HG03575 (cell line): ENCODE measurements at regions not wholly inside any gene's neighbourhood (a gene's known extent, or its start where the extent isn't known, plus 50 kb on each side); places are given as distances from the start of the nearest gene placed in this dataset.

Experiments used
- ATAC-seq: cut with Tn5 transposase; IDR thresholded peaks from one replicate; pipeline ENCODE4 v1.9.1; 2021; ENCODE audit not compliant: unreplicated experiment, insufficient number of reproducible peaks, low FRiP score; ENCODE audit errors: extremely low read depth

- ATAC-seq = no peak
Measured at GRCh38 chr13:79740991-79741390, 260.0 kb downstream of the NDFIP2 start.

- ATAC-seq = no peak
Measured at GRCh38 chr13:79736356-79736755, 255.4 kb downstream of the NDFIP2 start.

DNA sequence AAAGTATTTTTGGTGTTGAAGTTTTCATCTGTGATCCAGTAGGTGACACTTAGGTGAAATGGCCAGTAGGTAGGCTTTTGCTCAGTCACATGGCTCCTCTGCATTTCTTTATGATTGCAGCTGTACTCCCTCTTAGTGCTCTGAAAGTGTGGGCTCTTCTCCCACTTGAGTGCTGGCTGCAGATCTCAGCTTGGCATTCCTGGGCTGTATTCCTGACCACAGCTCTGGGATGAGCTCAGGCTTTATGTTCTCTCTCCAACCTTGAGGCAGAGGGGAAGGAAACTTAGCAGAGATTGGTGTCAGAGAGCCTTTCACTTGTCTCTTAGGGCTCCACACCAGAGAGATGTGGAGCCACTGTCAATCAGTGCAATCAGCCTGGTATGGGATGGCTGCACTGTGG lies 254.3 kb downstream of the NDFIP2 start:
- ATAC-seq = no peak

- no peak for ATAC-seq
Measured at GRCh38 chr13:79727086-79727485, 246.1 kb downstream of the NDFIP2 start.

- no peak for ATAC-seq
Measured at GRCh38 chr13:79725841-79726240, 244.9 kb downstream of the NDFIP2 start.

GRCh38 chr13:79724348-79725103 lies 243.6 kb downstream of the NDFIP2 start:
- no peak for ATAC-seq

DNA sequence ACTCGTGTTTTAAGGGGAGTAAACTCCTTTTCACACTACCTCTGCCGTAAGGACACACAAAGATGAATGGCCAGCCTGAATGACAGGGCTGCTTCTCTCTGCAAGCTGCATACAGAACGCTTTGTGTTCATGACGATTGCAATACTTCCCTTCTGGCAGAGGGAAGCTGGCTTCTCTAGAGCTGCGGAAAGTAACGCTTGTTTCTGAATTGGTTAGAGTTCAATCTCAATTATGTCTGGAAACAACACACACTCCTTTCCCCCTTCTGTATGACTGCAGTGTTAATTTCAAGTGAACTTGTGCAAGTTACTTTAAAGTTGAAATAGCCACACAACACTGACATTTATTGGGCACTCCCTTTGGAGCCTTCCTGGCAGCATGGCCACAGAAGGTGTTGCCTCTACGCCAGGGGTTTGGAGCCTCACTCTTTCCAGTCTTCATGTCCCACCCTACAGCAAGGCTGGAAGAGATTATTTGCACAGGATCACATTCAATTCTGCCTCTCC lies 242.6 kb downstream of the NDFIP2 start:
- no peak for ATAC-seq

- no peak for ATAC-seq
Measured at GRCh38 chr13:79722885-79723445, 242.0 kb downstream of the NDFIP2 start.

DNA sequence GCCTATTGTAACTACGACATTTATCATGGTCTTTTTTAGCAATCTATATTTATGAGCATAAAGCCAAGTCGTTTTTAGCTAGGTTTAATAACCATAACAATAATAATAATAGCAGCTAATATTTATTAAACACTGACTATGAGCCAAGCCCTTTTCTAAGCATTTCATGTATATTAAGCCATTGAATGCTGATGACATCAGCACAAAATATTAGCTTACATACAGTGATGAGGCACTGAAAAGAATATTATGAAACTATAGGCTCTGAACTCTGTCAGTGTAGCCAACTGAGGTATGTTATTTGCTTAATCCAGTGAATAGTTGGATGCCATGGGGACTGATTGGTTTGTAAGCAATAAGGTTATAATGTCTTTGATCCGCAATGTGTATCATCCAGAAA lies 235.2 kb downstream of the NDFIP2 start:
- ATAC-seq = no peak

- no peak for ATAC-seq
Measured at GRCh38 chr13:79711631-79712030, 230.7 kb downstream of the NDFIP2 start.

- no peak for ATAC-seq
Measured at GRCh38 chr13:79710376-79710775, 229.4 kb downstream of the NDFIP2 start.

DNA sequence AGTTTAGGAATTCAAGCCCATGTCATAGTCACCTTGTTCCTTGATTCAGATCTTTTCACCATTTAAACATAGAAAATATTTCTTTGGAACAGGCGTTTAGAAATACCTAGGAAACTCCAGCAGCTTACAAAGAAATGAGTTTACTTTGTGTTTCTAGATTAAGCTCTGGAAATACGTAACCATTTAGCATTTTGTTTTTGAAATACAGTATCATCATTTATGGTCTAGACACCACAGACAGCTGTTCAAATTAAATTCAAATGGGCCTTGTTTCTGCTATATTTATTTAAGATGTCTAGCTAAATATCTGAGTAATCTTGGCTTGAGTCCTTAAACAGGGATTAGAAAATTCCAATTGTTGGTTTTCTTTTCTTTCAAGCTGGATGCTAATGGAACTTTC lies 228.5 kb downstream of the NDFIP2 start:
- no peak for ATAC-seq

DNA sequence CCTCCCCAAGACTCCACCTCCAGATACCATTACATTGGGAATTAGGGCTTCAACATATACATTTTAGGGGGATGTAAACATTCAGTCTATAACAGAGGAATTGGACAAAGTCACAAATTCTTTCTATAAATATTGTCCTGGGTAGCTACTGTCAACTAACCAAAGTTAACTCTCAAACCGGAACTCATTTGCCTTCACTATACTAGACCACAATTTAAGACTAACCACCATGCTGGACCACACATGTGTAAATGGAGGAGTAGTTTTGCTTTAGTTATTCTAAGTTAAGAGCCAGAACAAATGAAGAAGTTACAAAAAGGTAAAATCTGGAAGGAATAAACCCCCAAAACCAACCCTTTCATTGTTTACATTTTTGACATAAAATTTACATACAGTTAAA lies 222.8 kb downstream of the NDFIP2 start:
- no peak for ATAC-seq

GRCh38 chr13:79695754-79696153 lies 214.8 kb downstream of the NDFIP2 start:
- no peak for ATAC-seq

DNA sequence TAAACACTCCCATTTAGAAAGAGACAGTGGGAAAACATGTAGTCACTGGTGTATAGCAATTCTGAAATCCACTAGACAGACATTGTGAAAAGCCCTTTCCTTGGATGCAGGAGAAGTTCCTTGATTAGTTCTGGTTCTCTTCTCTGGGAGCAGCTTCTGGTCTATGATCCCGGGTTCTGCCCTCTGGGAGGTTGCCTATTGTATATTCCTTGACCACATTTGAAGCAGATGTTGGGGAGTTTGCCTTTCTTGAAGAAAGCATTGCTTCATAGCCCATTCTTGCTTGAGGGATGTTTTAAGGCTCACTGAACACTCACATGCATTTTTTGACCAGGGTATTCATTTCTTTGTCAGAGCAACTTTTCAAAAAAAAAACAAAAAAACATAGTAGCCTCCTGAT lies 211.9 kb downstream of the NDFIP2 start:
- ATAC-seq = no peak

DNA sequence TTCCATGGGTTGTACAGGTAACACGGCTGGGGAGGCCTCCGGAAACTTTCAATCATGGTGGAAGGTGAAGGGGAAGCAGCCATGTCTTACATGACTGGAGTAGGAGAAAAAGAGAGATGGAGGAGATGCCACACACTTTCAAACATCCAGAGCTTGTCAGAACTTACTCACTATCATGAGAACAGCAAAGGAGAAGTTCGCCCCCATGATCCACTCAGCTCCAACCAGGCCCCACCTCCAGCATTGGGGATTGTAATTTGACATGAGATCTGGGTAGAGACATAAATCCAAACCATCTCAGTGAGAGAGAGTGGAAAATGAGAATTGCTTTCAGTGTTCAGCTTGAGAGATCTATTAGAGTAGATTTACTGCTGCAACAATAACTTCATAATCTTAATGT lies 210.9 kb downstream of the NDFIP2 start:
- ATAC-seq = no peak

GRCh38 chr13:79688741-79689140 lies 207.8 kb downstream of the NDFIP2 start:
- ATAC-seq = no peak

GRCh38 chr13:79686441-79686840 lies 205.5 kb downstream of the NDFIP2 start:
- ATAC-seq = no peak

DNA sequence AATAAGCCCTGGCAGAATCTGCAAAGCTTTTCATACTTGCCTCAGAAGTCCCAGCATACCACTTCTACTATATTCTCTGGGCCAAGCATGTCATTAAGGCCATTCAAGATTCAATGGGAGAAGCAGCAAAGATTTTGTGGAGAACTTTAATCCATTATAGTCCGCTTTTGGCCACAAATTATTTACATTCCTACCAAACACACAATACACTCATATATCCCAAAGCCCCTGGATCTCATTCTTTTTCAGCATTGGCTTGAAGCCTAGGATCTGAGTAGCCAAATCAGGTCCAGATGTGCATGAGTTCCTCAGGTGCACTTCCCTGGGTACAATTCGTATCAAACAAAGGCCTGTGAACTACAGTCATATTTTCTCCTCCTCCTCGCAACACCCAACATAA lies 203.4 kb downstream of the NDFIP2 start:
- ATAC-seq = no peak

DNA sequence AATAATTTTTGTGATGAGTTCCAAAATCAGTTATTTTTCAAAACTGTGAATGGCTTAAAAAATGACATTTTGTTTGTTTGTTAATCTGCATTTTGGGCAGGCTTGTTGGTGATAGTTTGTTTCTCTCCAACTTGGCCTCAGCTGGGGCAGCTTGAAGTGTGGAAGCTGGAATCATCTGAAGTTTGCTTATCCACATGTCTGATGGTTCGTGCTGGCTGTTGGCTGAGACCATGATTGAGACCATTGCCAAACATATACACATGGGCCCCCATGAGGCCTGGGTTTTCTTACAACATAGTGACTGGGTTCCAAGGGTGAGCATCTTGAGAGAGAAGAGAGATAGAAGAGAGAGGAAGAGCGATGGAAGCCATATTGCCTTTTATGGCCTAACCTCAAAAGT lies 201.2 kb downstream of the NDFIP2 start:
- no peak for ATAC-seq

- ATAC-seq = no peak
Measured at GRCh38 chr13:79681069-79681468, 200.1 kb downstream of the NDFIP2 start.
